ENCODE measurements at regions not wholly inside any gene's neighbourhood (a gene's known extent, or its start where the extent isn't known, plus 50 kb on each side); places are given as distances from the start of the nearest gene placed in this dataset.
A peak's percentile ranks its signal among the peaks of the same experiment; 100 is the strongest.

DNA sequence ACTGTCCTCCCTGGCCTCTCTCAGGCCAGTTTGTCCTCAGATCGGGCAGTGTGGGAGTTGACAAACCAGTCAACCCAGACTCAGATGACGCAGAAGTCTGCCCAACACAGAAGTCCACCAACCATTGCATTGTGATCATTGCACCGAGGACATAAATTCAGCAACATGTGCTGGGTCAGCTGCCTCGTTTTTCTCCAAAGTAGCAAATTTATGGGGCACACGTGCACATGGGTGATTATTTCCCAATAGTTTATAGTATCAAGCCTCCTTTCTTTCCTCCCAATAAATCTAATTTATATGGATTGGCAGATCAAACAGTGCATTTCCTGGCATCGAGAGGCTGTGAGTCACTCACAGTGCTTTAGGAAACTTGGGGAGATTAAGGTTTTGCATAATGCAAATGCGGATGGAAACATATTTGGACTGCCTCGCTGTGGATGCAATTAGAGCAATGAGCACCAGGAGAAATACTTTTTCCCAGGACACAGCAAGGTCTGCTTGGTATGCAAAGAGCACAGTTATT, 413.7 kb upstream of the SULF2 start:
- Mint-ChIP-seq H3K4me1 (ENCODE audit: low read depth, unreplicated experiment) (peaks cover 17% of the 10 kb centered on the region), H3K27me3 (ENCODE audit: unreplicated experiment) (peaks cover 53% of the 10 kb centered on the region), H3K4me3 (ENCODE audit: low read depth, unreplicated experiment) (no peak overlapping the region), H3K36me3 (ENCODE audit: insufficient read depth, unreplicated experiment) (no peaks in the 10 kb centered on the region), H3K27ac (ENCODE audit: unreplicated experiment) (no peak overlapping the region), H3K9me3 (ENCODE audit: low read depth, unreplicated experiment) (no peaks in the 10 kb centered on the region)
- BruUV-seq (replicated peaks), result no TSS peak
- TF ChIP-seq, protein P1, sequence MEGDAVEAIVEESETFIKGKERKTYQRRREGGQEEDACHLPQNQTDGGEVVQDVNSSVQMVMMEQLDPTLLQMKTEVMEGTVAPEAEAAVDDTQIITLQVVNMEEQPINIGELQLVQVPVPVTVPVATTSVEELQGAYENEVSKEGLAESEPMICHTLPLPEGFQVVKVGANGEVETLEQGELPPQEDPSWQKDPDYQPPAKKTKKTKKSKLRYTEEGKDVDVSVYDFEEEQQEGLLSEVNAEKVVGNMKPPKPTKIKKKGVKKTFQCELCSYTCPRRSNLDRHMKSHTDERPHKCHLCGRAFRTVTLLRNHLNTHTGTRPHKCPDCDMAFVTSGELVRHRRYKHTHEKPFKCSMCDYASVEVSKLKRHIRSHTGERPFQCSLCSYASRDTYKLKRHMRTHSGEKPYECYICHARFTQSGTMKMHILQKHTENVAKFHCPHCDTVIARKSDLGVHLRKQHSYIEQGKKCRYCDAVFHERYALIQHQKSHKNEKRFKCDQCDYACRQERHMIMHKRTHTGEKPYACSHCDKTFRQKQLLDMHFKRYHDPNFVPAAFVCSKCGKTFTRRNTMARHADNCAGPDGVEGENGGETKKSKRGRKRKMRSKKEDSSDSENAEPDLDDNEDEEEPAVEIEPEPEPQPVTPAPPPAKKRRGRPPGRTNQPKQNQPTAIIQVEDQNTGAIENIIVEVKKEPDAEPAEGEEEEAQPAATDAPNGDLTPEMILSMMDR (IDR thresholded peaks at IDR 0.05; ENCODE audit: unreplicated experiment), result no peak
- CTCF ChIA-PET, result interaction anchor here (0.7 kb wide), 1 partner anchor 14 kb away, joined by 3 read pairs; no protein-coding TSS in a partner anchor
- DNase-seq, result no peak
- intact Hi-C loops (cut with micrococcal nuclease; ENCODE audit: unreplicated experiment), result no loop called here

DNA sequence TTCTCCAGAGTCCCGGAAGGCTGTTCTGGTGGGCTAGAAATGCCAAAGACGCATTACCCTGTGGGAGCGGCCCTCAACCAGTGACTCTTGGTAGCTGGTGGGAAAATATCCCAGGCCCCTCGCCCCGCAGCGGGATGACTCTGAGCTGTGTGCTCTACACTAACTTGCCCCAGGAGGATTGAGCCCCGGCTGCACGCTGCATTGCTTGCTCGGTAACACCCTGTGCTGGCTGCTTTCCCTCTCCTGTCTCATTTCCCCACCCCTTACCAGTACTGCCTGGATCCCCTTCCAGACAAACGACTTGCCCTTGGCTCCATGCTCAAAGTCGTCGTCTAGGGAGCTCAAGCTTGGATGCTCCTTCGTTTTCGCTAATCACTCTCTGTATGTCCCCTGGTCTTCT, 411.8 kb upstream of the SULF2 start:
- H3K9me3 Mint-ChIP-seq (ENCODE audit: low read depth, unreplicated experiment), result no peaks in the 10 kb centered on the region
- no peaks in the 10 kb centered on the region for H3K36me3 Mint-ChIP-seq (ENCODE audit: insufficient read depth, unreplicated experiment)
- TF ChIP-seq, protein P1 (IDR thresholded peaks at IDR 0.05; ENCODE audit: unreplicated experiment), result no peak
- no peak overlapping the region for H3K4me3 Mint-ChIP-seq (ENCODE audit: low read depth, unreplicated experiment)
- intact Hi-C loops (cut with micrococcal nuclease; ENCODE audit: unreplicated experiment), result no loop called here
- CTCF ChIA-PET, result no interaction called here
- H3K4me1 Mint-ChIP-seq (ENCODE audit: low read depth, unreplicated experiment), result peaks cover 17% of the 10 kb centered on the region
- no peak for DNase-seq
- no peak overlapping the region for H3K27ac Mint-ChIP-seq (ENCODE audit: unreplicated experiment)
- no TSS peak for BruUV-seq (replicated peaks)
- H3K27me3 Mint-ChIP-seq (ENCODE audit: unreplicated experiment), result peaks cover 42% of the 10 kb centered on the region

DNA sequence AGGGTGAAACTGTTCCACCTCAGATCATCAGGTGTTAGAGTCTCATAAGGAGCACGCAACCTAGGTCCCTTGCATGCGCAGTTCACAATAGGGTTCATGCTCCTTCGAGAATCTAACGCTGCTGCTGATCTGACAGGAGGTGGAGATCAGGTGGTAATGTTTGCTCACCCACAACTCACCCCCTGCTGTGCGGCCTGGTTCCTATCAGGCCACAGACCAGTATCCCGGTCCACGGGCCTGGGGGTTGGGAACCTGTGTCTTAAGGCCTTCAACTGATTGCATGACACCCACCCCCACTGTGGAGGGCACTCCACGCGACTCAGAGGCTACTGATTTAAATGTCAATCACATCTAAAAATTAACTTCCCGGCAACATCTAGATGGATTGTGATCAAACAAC, 411.2 kb upstream of the SULF2 start:
- Mint-ChIP-seq H3K9me3 (ENCODE audit: low read depth, unreplicated experiment) (no peaks in the 10 kb centered on the region), H3K36me3 (ENCODE audit: insufficient read depth, unreplicated experiment) (no peaks in the 10 kb centered on the region), H3K27ac (ENCODE audit: unreplicated experiment) (no peak overlapping the region), H3K4me1 (ENCODE audit: low read depth, unreplicated experiment) (peaks cover 17% of the 10 kb centered on the region), H3K27me3 (ENCODE audit: unreplicated experiment) (peaks cover 38% of the 10 kb centered on the region), H3K4me3 (ENCODE audit: low read depth, unreplicated experiment) (no peak overlapping the region)
- BruUV-seq (replicated peaks), result no TSS peak
- peak; percentile 45 for DNase-seq
- CTCF ChIA-PET, result no interaction called here
- intact Hi-C loops (cut with micrococcal nuclease; ENCODE audit: unreplicated experiment), result no loop called here
- TF ChIP-seq, protein P1 (IDR thresholded peaks at IDR 0.05; ENCODE audit: unreplicated experiment), result no peak

DNA sequence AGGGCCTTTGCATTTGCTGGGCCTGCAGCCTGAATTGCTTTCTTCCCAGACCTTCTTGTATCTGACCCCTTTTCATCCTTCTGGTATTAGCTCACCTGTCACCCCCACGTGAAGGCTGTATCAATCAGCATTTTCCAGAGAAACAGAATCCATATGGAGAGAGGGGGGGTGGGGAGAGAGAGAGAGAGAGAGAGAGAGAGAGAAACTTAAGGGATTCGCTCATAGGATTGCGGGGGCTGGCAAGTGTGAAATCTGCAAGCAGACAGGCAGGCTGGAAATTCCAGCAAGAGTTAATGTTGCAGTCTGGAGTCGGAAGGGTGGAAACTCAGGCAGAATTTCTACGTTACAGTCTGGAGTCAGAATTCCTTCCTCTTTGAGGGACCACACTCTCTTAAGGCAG, 410.7 kb upstream of the SULF2 start:
- Mint-ChIP-seq H3K4me1 (ENCODE audit: low read depth, unreplicated experiment) (peaks cover 17% of the 10 kb centered on the region), H3K9me3 (ENCODE audit: low read depth, unreplicated experiment) (no peaks in the 10 kb centered on the region), H3K27ac (ENCODE audit: unreplicated experiment) (no peak overlapping the region), H3K36me3 (ENCODE audit: insufficient read depth, unreplicated experiment) (no peaks in the 10 kb centered on the region), H3K4me3 (ENCODE audit: low read depth, unreplicated experiment) (no peak overlapping the region), H3K27me3 (ENCODE audit: unreplicated experiment) (peaks cover 33% of the 10 kb centered on the region)
- CTCF ChIA-PET, result interaction anchor here (0.6 to 1.7 kb wide), 2 partner anchors 100 to 176 kb away, joined by 6 to 8 read pairs; no protein-coding TSS in a partner anchor
- no peak for DNase-seq
- no TSS peak for BruUV-seq (replicated peaks)
- intact Hi-C loops (cut with micrococcal nuclease; ENCODE audit: unreplicated experiment), result no loop called here
- TF ChIP-seq, protein P1 (IDR thresholded peaks at IDR 0.05; ENCODE audit: unreplicated experiment), result no peak
